GM18499 (cell line): ENCODE measurements at regions not wholly inside any gene's neighbourhood (a gene's known extent, or its start where the extent isn't known, plus 50 kb on each side); places are given as distances from the start of the nearest gene placed in this dataset.
"Not testable (repeated sequence)": the region's sequence is repeated elsewhere in the genome, so short reads cannot be mapped to it uniquely, and the experiment has no call there.

Experiments used
- ATAC-seq: cut with Tn5 transposase; IDR thresholded peaks from one replicate; pipeline ENCODE4 v1.9.1; 2021; ENCODE audit warnings: moderate number of reproducible peaks; ENCODE audit not compliant: insufficient read depth, unreplicated experiment

- no peak for ATAC-seq
These were observed 782.2 kb upstream of the NUDT12 start for GRCh38 chr5:104344809-104345208.

GRCh38 chr5:104327801-104328200 lies 765.2 kb upstream of the NUDT12 start:
- ATAC-seq: no peak

DNA sequence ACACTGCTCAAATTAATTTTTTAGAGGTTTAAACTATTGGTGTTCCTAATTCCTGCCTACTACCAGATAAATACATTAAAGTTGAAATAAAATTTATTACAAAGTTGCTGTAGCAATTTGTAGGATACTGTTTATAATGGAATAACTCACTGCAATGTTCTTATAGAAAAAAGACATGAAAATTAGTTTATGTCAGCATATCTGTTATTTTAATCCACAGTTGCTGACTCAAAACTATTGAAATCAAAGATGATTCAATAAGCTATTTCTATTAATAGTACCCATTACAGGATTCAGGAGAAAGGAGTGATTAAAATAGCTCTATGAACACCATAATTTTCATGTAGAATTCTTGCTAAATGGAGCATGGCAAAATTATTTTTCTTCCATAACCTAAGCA lies 764.4 kb upstream of the NUDT12 start:
- ATAC-seq: no peak

DNA sequence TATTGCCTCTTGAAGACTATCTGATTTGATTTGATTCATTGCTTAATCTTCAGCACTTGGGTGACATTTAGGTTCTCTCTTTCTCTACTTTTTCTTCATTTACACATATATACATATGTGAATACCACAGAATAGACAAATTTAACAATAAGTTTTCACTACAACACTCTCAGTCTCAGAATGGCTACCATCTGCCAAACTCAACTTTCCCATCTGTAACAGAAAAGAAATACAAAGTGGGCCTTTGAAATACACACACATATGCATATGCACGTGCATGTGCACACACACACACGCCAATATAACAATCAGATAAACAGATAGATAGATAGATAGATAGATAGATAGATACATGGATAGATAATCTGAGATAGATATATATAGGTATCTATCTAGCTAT lies 762.8 kb upstream of the NUDT12 start:
- no peak for ATAC-seq

GRCh38 chr5:104316676-104317075 lies 754.1 kb upstream of the NUDT12 start:
- ATAC-seq: not testable (repeated sequence)

DNA sequence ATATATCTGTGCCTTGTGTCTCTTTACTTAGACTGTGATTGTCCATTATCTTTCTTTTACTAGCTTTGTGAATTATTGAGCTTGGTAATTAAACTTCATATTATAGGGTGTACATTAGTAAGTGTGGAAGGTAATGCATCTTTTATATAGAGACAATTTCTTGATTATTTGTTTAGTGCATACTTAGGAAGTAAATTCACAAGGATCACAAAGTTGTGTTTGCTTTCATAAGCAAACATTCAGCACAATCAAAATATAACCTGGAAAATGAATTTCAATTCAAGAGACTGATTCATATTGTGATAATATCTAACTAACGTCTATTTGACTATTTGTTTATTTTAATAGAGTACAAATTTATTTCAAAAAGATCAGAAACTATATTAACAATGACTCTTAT lies 749.9 kb upstream of the NUDT12 start:
- no peak for ATAC-seq

- no peak for ATAC-seq
These were observed 743.0 kb upstream of the NUDT12 start for GRCh38 chr5:104305602-104306001.

DNA sequence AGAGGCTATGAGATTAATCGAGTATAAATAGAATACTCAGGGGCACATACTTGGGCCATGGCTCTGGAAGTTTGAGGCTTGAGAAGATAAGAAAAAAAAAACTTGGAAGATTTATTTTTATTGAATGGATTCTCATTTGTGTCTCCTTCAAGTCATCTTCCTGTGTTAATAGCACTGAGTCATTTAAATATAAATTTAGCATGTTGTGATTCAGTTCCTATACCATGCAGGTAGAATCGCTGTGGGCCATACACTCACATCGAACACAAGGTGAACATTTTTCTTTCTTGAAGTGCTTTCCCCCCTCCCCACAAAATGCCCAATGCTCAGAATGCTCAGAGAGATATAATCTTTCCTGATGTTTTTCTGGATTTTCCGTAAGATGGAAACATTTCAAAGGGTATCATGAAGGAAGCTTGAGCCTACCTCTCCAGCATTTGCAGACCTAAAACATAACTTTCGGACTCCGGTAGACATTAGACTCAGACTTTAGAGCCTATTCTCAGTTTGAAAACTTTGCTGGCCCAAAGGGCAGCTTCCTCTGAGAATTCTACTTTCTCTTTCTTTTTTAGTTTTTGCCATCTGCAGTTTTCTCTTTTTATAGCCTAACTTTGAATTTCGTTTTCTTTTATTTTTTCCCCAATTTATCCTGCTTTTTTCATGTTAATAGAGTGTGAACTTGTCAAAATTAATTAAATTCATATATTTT lies 737.6 kb upstream of the NUDT12 start:
- no peak for ATAC-seq

DNA sequence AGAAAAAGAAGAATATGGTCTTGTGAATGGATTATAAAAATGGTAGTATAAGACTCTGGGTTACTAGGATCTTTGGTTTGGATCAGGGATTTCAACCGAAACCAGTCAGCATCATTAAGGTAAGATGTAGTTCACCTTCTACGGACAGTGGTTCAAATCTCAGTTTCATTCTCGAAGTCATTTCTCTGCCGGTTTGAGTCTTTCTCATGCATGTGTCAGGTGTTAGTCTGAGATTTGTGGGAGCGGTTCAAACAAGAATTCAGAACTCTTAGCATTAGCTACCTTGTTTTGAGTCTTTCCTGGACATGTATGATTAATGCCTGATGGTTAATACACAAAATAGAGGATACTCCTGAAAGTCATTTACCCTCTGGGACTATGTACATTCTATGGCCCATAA lies 735.9 kb upstream of the NUDT12 start:
- ATAC-seq: no peak

GRCh38 chr5:104297076-104297475 lies 734.5 kb upstream of the NUDT12 start:
- ATAC-seq: no peak

DNA sequence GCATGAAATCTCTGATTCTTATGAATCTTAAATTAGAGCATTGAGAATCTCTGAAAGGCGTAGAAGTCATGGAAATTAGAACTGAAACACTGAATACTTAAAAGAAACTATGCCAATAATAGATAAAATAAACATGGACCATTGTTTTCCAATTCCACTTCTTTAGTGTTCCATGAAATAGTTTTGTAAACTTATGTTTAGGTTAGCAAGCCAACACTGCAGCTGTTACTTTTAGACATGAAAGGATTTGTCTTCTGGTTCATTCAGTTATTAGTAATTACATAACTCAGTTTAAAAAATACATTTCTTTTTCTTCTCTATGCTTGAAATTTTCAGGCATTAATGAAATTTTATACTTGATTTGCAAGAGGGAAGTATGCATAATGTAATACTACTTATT lies 733.4 kb upstream of the NUDT12 start:
- ATAC-seq: no peak

- no peak for ATAC-seq
These were observed 720.5 kb upstream of the NUDT12 start for GRCh38 chr5:104283136-104283535.

GRCh38 chr5:104273725-104274124 lies 711.1 kb upstream of the NUDT12 start:
- no peak for ATAC-seq

DNA sequence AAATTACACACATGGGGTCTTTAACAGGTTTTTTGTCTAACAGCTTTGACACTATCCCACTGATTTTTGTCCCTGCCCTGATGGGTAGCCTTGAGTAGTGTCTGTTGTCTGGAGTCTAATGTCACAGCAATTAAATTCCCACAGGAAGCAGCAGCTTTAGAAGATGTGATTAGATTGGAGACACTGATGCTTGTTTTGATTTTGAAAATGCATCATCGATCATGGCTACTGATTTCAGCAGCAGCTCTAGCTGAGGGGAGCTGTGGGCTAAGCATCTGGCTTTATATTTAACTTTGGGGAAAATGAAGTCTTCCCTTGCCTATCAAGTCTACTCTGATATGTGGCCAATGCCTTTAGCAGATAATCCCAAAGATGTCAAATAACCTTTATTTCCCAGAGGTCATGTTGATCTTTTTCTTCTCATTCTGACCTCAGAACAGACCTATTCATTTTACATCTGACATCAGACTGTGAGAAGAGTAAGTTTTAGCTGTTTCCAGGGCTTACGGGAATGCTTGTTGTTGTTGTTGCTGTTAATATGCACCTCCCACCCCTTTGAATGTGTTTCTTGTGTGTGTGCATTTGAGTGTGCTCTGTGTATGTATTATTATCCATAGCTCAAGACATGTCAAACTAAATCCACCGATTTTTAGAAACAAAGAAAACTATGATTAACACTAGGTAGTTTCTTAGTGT lies 704.9 kb upstream of the NUDT12 start:
- ATAC-seq: no peak

DNA sequence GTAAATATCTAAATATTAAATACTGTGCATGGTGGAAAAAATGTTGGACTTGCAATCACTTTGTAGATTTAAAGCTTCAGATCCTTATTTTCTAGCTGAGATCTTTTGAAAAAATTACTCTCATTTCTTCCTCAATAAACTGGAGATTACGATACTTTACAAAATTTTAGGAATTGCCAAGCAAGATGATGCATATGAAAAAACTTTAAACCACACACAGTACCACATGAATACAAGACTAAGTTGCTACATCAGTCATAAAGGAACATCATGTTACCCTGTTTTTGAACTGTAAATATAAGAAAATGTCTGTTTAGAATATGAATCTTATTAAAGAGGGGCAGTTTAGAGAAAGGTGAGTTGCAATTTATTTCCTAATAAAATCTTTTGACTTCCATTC lies 703.6 kb upstream of the NUDT12 start:
- ATAC-seq: no peak

GRCh38 chr5:104265531-104266140 lies 703.0 kb upstream of the NUDT12 start:
- no peak for ATAC-seq

DNA sequence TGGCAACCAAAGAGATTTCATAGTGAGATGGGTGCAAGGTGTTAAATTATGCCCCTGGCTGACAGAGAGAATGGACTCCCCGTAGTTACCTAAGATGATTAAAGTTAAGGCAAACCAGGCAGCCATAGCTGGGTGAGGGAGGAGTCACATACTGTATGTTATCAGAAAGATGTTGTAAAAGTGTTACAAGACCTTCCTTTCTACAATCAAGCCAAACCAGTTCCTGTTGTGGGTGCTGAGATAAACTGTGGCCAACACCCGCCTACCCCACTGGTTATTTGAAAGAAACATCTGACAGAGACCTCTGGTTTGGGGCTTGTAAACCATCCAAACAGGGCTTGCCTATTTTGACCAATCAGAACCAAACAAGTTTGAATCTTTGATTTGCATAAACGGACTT lies 684.7 kb upstream of the NUDT12 start:
- ATAC-seq: no peak

DNA sequence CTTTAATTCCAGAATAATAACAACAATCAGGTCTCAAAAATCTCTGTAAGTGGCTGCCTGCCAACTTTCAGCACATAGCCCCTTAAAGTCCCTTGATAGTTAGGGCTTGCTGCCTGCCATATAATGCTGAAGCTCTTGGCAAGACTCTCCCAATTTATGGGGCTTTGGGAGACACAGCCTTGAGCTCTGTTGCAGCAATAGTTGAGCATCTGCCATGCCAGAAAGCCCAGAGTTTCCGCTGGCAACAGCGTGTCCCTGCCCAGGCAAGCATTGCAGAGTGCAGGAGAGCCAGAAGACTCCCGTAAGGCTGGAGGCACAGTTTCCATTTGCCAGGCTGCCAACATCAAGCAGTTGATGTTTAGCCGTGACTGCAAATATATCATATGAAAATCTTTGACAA lies 678.5 kb upstream of the NUDT12 start:
- no peak for ATAC-seq

GRCh38 chr5:104237586-104237985 lies 675.0 kb upstream of the NUDT12 start:
- no peak for ATAC-seq

DNA sequence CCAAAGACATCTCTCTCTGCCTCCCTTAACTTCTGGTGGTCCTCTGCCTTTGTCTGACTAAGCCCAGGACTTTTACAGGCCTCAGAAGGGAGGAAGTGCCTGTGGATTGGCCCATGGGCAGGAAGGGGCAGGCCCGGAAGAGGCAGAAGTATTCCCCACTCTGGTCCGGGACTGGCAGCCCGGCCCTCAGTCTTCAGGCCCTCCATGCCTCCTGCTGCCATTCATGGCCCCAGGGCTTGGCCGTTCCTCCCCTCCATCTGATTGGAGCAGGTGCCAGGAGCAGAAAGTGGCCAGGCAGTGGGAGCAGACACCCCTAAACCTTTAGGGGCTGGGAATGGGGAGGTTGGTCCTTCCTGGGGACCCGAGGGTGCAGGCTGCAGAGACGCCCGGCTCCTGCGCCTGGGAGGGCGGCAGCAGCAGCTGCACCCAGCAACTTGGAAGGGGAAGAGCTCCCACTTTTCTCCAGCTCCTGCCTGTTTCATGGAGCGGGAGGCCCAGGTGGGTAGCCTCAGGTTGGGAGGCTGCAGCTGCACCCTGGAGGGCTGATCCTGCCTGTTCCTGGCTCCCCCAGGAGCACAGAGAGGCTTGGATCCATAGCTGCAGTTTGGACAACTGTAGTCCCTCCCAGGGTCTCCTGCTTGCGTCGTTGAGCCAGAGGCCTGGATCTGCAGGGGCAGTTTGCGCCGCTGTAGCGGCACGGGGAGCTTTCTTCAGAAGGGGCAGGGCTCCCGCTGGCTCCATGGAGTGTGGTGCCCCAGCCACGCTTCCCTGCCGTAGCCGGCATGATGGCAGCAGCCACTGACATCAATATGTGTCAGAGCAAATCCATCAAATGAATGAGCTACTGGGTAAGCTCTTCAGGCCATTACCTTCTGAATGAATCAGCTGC lies 661.5 kb upstream of the NUDT12 start:
- no peak for ATAC-seq

GRCh38 chr5:104218200-104218599 lies 655.6 kb upstream of the NUDT12 start:
- ATAC-seq: no peak
